Left renal pelvis (tissue), 4 donors: ENCODE measurements at regions not wholly inside any gene's neighbourhood (a gene's known extent, or its start where the extent isn't known, plus 50 kb on each side); places are given as distances from the start of the nearest gene placed in this dataset.
"Not testable (repeated sequence)": the region's sequence is repeated elsewhere in the genome, so short reads cannot be mapped to it uniquely, and the experiment has no call there.

Source experiments
- DNase-seq, 4 donors: peaks; one replicate each; pipeline ENCODE4 v3.0.0-alpha.2; 2013; ENCODE audit warnings: low read depth in 4 of 4, low spot score in 3 of 4

DNA sequence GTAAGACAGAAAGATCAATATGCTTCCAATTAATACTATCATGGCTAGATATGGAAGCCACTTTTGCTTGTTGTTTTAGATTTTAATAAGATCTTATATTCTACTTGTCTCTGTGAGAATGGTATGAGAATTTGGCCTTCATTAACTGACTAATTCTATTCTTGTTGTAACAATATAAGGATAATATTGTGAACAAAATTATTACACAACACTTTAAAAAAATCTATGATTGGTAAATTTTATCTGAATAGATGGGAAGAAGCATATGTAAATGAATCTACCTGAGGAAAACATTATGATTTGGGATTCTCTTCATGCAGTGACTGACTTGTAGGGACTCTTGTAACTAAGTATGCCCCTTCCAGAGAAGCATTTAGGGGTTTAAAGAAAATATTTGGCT, 308.9 kb upstream of the KCND2 start:
- no peak for DNase-seq

DNA sequence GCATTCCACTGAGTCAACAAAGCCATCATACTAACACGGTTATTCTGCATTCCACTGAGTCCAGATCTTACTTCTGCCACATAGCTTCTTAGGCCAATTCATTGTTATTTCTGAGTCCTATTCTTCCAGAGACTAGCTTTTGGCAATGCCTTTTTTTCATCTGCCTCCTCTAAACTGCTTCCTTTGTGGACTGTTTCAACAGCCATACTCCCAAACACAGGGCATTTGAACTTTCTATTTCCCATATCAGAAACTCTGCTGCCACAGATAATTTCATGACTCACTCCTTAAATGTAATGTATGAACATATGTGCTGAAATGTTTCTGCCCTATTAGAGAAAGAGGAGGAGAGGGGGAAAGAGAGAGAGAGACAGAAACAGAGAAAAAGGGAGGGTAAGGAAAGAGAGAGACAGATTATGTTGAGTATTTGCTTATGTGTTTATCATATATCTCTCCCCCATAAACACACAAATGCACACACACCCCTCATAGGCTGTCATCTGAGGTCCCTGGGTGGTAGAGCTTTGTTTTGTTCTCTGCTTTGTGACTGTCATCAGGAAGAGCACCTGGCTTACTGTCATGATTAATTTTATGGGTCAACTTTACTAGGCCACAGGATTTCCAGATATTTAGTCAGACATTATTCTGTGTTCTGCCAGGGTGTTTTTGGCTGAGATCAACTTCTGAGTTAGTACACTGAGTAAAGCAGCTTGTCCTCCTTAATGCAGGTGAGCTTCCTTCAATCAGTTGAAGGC, 308.0 kb upstream of the KCND2 start:
- no peak for DNase-seq

DNA sequence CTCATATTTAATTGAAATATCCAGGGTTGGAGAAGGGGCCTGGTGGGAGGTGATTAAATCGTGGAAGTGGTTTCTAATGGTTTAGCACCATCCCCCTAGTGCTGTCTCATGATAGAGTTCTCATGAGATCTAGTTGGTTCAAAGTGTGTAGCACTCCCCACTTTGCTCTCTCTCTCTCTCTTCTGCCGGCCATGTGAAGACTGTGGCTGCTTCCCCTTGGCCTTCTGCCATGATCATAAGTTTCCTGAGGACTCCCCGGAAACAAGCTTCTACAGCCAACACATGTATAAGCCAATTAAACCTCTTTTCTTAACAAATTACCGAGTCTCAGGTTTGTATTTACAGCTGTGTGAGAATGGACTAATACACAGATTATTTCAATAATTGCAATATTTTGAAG, 305.8 kb upstream of the KCND2 start:
- DNase-seq: no peak

- DNase-seq: not testable (repeated sequence)
These were observed 304.6 kb upstream of the KCND2 start for GRCh38 chr7:119968411-119968810.

- DNase-seq: no peak
These were observed 303.9 kb upstream of the KCND2 start for GRCh38 chr7:119969054-119969453.

- DNase-seq: no peak
These were observed 303.2 kb upstream of the KCND2 start for GRCh38 chr7:119969763-119970162.

- no peak for DNase-seq
These were observed 298.0 kb upstream of the KCND2 start for GRCh38 chr7:119974972-119975371.

DNA sequence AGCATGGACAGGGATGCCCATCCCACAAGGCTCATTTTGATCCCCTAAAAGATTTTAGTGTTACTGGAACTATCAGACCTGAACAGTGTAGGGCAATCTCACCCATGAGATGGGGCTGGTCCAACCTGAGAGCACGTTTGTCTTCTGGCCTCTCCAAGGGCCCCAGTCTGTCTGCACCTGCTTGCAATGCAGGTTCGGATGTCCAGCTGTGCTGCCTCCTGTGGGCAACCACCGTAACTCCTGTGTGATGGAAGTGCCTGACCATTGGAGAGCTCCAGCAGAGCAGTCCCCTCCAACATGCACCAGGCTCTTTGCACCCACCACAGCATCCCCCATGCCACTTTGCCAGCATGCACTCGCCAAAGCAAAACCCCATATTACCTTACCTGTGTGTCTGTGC, 290.1 kb upstream of the KCND2 start:
- no peak for DNase-seq

- DNase-seq: no peak
These were observed 289.5 kb upstream of the KCND2 start for GRCh38 chr7:119983468-119983867.

- DNase-seq: no peak
These were observed 288.7 kb upstream of the KCND2 start for GRCh38 chr7:119984247-119984646.

GRCh38 chr7:119988401-119988800, 284.6 kb upstream of the KCND2 start:
- no peak for DNase-seq

- DNase-seq: no peak
These were observed 278.0 kb upstream of the KCND2 start for GRCh38 chr7:119994928-119995327.

GRCh38 chr7:119996634-119997033, 276.3 kb upstream of the KCND2 start:
- no peak for DNase-seq

DNA sequence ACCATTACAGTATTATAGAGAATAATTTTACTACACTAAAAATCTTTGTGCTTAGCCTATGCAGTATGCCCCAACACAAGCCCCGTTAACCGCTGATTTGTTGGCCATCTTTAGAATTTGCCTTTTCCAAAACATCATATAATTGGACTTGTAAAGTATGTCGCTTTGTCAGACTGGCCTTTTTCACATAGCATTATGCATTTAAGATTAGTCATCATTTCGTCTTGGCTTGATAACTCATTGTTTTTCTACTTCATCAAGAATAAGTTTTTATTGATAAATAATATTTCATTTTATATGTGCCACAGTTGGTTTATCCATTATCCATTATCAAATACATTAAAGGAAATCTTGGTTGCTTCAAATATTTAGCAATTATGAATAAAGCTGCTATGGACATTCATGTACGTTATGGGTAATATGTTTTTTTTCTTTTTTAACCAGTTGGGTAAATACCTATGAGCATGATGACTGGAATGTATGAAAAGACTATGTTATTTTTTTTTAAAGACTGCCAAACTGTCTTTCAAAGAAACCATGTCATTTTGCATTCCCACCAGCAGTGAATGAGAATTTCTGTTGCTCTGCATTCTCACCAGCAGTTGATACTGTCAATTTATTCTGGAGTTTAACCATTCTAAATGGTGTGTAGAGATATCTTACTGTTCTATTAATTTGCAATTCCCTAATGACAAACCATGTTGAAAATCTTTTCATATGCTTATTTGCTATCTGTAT, 273.1 kb upstream of the KCND2 start:
- no peak for DNase-seq

DNA sequence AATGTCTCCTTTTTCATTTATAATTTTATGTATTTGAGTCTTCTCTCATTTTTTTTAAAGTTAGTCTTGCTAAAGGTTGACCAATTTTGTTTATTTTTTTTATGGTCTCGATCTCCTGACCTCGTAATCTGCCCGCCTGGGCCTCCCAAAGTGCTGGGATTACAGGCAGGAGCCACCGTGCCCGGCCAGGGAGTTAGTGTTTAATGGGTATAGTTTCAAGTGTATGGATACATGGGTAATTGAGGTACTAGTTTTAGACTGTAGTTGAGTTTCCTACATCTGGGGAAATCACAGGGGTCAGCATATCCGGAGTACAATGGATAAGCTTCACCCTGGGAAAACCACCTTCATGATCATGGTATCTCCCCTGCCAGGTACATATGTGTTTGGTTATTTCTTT, 267.3 kb upstream of the KCND2 start:
- DNase-seq: no peak

DNA sequence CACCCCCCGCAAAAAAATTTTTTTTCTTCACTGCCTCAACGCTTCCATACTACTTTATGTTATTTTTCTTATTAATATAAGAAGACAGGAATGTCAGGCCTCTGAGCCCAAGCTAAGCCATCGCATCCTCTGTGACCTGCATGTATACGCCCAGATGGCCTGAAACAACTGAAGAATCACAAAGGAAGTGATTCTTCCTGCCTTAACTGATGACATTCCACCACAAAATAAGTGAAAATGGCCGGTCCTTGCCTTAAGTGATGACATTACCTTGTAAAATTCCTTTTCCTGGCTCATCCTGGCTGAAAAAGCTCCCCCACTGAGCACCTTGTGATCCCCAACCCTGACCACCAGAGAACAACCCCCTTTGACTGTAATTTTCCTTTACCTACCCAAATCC, 258.7 kb upstream of the KCND2 start:
- not testable (repeated sequence) for DNase-seq

DNA sequence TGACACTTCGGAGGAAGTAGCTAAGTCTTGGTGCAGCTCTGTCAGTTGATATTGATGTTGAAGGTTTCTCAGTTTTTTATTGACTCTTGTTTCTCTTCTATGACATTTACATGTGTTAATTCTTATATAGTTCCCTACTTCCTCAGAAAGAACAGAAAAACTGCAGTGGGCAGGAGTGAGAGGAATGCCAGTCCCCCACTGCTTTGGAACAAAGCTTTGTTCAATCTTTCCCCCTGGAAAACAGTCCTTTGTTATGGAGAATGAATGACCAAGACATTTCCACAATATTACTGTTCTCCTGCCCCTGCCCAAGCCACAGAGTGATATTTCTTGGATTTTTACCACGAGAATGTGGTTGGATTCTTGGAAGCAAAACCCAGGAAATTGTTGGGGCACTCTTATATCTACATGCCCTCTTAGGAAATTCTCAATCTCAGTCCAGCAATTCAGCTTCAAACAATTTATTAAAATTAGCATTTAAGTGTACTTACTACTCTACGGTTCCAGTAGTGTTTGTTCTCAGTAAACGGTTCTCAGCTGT, 258.0 kb upstream of the KCND2 start:
- no peak for DNase-seq

DNA sequence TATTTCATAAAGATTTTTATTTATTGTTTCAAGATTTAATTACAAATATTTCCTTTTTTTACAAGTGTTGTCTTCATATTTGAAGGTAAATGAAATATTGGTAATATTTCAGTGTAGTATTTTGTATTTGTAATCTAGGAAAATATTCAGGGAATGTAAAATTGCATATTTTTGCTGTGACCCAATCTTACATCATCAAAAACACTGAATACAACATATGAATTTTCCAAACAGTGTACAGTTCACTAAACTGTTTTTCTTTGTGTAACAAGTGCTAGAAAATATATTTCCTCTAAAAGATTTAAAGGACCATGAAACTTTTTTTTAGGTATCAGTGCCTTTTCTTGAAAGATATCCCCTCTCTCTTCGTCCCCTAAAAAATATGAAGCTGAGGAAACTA, 251.9 kb upstream of the KCND2 start:
- DNase-seq: no peak

DNA sequence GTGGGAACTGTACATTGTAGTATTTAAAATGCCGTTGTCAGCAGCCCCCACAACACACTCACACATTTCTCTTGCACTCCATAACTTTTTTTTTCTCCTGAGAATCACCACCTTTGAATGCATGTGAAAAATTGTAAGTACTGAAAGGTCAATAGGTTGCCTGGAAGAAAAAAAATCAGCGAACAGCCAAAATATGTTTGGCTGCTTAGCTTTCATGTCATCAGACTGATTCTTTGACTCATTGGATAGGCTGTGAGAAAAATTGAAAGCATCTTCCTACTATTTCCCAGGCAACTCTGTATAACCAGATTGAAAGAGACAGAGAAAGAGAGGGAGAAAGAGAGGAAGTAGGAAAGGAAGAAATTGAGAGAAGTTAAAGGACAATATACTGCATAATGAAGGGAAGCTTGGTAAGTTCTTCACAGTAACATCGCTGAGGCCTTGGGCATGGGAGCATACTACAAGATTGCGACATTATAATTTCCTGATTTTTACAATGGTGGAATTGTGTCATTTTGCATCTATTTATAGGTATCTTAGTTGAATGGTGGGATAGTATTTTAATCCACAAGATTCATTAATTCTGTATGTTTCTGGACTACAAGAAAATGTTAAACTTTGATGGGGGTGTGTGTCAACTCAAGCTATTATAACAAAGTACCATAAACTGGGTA, 249.3 kb upstream of the KCND2 start:
- no peak for DNase-seq

DNA sequence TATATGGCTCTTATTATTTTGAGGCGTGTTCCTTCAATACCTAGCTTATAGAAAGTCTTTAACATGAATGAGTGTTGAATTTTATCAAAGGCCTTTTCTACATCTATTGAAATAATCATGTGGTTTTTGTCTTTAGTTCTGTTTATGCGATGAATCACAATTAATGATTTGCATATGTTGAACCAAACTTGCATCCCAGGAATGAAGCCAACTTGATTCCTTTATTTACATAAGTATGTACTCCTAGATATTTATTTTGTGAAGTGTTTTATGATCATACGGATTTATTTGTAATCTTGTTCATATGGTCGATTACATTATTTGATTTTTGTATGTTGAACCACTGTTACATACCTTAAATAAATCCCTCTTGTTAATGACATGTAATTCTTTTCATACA, 244.3 kb upstream of the KCND2 start:
- DNase-seq: no peak

GRCh38 chr7:120030876-120031275, 242.1 kb upstream of the KCND2 start:
- DNase-seq: no peak

GRCh38 chr7:120033114-120033513, 239.9 kb upstream of the KCND2 start:
- no peak for DNase-seq
